ENCODE measurements at regions not wholly inside any gene's neighbourhood (a gene's known extent, or its start where the extent isn't known, plus 50 kb on each side); places are given as distances from the start of the nearest gene placed in this dataset.

DNA sequence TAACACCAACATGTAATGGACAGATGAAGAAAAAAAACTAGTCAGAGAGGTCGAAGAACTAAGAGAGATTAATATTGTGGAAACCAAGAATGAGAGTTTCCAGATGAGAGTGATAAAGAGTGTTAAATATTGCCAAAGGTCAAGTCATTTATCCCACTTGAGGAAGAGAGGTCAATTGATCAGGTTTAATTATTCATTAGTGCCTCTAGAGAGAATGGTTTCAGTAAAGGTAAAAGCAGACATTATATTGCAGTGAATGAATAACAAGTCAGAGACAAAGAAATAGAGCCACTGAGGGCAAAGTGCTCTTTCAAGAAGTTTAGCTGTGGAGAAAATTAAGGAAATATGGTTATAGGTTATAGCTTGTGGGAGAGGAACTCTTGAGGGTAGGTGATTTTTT lies 263.1 kb downstream of the GUCY2F start:
- no peak for ATAC-seq
- no peak for DNase-seq (ENCODE audit: low read depth, low spot score)
- H3K36me3 ChIP-seq (ENCODE audit: control insufficient read depth, insufficient read depth, low read length), result no peaks in the 10 kb centered on the region
- H3K9me3 ChIP-seq (ENCODE audit: control insufficient read depth, insufficient read depth, low read depth, low read length), result 0 out of 2 replicates have a peak, but pooled peaks cover 2% of the 10 kb centered on the region
- CTCF ChIA-PET, result no interaction called here
- no peak overlapping the region for H3K4me3 ChIP-seq (ENCODE audit: low read depth in 2 of 2, low read length in 2 of 2)
- no peak overlapping the region for H3K27ac ChIP-seq (ENCODE audit: low read length)
- H3K4me1 ChIP-seq (ENCODE audit: control insufficient read depth, insufficient read depth, low read length), result no peaks in the 10 kb centered on the region
- no peaks in the 10 kb centered on the region for H3K27me3 ChIP-seq (ENCODE audit: control insufficient read depth, insufficient read depth, low read length)
- in situ Hi-C loops (cut with HindIII; ENCODE audit: low pct_unique_long_range_greater_than_20kb, low sequenced_read_pairs), result no loop called here
- BruUV-seq (replicated peaks), result no TSS peak
- intact Hi-C loops (cut with micrococcal nuclease; ENCODE audit: unreplicated experiment), result no loop called here
- TF ChIP-seq SIN3A (IDR thresholded peaks at IDR 0.05; ENCODE audit: borderline replicate concordance, insufficient read depth, low read depth, low read length), result no peak
- POLR2A ChIA-PET, result no interaction called here

DNA sequence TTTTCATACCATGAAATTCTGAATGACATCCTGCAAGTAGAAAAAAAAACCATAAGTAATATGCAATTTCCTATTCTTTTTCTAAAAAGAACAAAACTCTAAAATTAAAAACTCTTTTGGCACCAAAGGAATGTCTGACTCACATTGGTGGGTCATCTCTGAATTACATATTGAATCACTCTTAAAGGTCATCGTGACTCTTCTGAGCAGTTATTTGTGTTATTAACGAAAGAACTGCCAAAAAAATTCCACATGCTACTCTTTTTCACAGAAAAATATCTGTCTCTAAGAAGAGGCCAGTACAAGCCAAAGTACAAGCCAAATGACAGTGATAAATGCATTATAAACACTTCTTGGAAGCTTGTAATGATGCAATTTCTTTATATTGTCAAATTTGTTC lies 282.2 kb downstream of the GUCY2F start:
- H3K4me3 ChIP-seq (ENCODE audit: low read depth in 2 of 2, low read length in 2 of 2), result no peak overlapping the region

DNA sequence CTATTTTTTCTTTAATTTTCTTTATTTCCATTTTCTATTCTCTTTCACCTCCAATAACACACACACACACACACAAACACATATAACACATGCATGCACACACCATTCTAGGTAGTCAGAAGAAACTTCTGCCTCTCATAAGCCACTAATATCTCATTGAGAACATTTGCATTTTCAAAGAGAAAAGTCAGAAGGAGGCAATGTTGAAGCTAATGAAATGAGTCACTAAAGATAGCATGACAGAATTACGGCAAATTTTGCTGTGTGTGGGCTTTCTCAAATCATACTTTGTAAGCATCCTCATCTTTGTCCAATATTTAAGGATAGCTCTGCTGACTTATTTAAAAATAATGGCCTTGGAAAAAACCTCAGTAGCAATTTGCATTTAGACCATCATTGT lies 291.3 kb downstream of the GUCY2F start:
- intact Hi-C loops (cut with micrococcal nuclease; ENCODE audit: unreplicated experiment), result no loop called here
- Histone ChIP-seq H3K36me3 (ENCODE audit: control insufficient read depth, insufficient read depth, low read length) (no peaks in the 10 kb centered on the region), H3K9me3 (ENCODE audit: control insufficient read depth, insufficient read depth, low read depth, low read length) (no peaks in the 10 kb centered on the region), H3K4me1 (ENCODE audit: control insufficient read depth, insufficient read depth, low read length) (no peaks in the 10 kb centered on the region), H3K4me3 (ENCODE audit: low read depth in 2 of 2, low read length in 2 of 2) (no peak overlapping the region), H3K27ac (ENCODE audit: low read length) (no peak overlapping the region), H3K27me3 (ENCODE audit: control insufficient read depth, insufficient read depth, low read length) (no peaks in the 10 kb centered on the region)
- no peak for TF ChIP-seq SIN3A (IDR thresholded peaks at IDR 0.05; ENCODE audit: borderline replicate concordance, insufficient read depth, low read depth, low read length)
- no peak for TF ChIP-seq TCF7L2 (IDR thresholded peaks at IDR 0.05; ENCODE audit: low read depth, low read length)
- TF ChIP-seq POLR2AphosphoS5 (IDR thresholded peaks at IDR 0.05; ENCODE audit: low read depth, low read length), result no peak
- TF ChIP-seq, protein P1, sequence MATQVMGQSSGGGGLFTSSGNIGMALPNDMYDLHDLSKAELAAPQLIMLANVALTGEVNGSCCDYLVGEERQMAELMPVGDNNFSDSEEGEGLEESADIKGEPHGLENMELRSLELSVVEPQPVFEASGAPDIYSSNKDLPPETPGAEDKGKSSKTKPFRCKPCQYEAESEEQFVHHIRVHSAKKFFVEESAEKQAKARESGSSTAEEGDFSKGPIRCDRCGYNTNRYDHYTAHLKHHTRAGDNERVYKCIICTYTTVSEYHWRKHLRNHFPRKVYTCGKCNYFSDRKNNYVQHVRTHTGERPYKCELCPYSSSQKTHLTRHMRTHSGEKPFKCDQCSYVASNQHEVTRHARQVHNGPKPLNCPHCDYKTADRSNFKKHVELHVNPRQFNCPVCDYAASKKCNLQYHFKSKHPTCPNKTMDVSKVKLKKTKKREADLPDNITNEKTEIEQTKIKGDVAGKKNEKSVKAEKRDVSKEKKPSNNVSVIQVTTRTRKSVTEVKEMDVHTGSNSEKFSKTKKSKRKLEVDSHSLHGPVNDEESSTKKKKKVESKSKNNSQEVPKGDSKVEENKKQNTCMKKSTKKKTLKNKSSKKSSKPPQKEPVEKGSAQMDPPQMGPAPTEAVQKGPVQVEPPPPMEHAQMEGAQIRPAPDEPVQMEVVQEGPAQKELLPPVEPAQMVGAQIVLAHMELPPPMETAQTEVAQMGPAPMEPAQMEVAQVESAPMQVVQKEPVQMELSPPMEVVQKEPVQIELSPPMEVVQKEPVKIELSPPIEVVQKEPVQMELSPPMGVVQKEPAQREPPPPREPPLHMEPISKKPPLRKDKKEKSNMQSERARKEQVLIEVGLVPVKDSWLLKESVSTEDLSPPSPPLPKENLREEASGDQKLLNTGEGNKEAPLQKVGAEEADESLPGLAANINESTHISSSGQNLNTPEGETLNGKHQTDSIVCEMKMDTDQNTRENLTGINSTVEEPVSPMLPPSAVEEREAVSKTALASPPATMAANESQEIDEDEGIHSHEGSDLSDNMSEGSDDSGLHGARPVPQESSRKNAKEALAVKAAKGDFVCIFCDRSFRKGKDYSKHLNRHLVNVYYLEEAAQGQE (IDR thresholded peaks at IDR 0.05; ENCODE audit: insufficient read depth in 1 of 2, low read depth in 2 of 2, low read length in 1 of 2), result no peak
- TF ChIP-seq, protein P2, sequence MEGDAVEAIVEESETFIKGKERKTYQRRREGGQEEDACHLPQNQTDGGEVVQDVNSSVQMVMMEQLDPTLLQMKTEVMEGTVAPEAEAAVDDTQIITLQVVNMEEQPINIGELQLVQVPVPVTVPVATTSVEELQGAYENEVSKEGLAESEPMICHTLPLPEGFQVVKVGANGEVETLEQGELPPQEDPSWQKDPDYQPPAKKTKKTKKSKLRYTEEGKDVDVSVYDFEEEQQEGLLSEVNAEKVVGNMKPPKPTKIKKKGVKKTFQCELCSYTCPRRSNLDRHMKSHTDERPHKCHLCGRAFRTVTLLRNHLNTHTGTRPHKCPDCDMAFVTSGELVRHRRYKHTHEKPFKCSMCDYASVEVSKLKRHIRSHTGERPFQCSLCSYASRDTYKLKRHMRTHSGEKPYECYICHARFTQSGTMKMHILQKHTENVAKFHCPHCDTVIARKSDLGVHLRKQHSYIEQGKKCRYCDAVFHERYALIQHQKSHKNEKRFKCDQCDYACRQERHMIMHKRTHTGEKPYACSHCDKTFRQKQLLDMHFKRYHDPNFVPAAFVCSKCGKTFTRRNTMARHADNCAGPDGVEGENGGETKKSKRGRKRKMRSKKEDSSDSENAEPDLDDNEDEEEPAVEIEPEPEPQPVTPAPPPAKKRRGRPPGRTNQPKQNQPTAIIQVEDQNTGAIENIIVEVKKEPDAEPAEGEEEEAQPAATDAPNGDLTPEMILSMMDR (IDR thresholded peaks at IDR 0.05), result no peak
- ChIA-PET POLR2A (no interaction called here), CTCF (no interaction called here)
- no peak for ATAC-seq
- in situ Hi-C loops (cut with HindIII; ENCODE audit: low pct_unique_long_range_greater_than_20kb, low sequenced_read_pairs), result no loop called here
- no peak for DNase-seq (ENCODE audit: low read depth, low spot score)
- no TSS peak for BruUV-seq (replicated peaks)

More for the DNA sequence above, 282.2 kb downstream of the GUCY2F start:
- TF ChIP-seq, protein P2 (IDR thresholded peaks at IDR 0.05), result no peak
- no peak for TF ChIP-seq SIN3A (IDR thresholded peaks at IDR 0.05; ENCODE audit: borderline replicate concordance, insufficient read depth, low read depth, low read length)
- no peak for TF ChIP-seq TCF7L2 (IDR thresholded peaks at IDR 0.05; ENCODE audit: low read depth, low read length)
- TF ChIP-seq, protein P1 (IDR thresholded peaks at IDR 0.05; ENCODE audit: insufficient read depth in 1 of 2, low read depth in 2 of 2, low read length in 1 of 2), result no peak
- no peak for TF ChIP-seq POLR2AphosphoS5 (IDR thresholded peaks at IDR 0.05; ENCODE audit: low read depth, low read length)
- in situ Hi-C loops (cut with HindIII; ENCODE audit: low pct_unique_long_range_greater_than_20kb, low sequenced_read_pairs) (no loop called here), intact Hi-C loops (cut with micrococcal nuclease; ENCODE audit: unreplicated experiment) (no loop called here)
- no TSS peak for BruUV-seq (replicated peaks)
- ChIA-PET CTCF (no interaction called here), POLR2A (no interaction called here)
- H3K27ac ChIP-seq (ENCODE audit: low read length), result no peak overlapping the region
- no peaks in the 10 kb centered on the region for H3K4me1 ChIP-seq (ENCODE audit: control insufficient read depth, insufficient read depth, low read length)
- no peak for ATAC-seq
- DNase-seq (ENCODE audit: low read depth, low spot score), result no peak
- no peaks in the 10 kb centered on the region for H3K27me3 ChIP-seq (ENCODE audit: control insufficient read depth, insufficient read depth, low read length)
- H3K36me3 ChIP-seq (ENCODE audit: control insufficient read depth, insufficient read depth, low read length), result no peaks in the 10 kb centered on the region
- H3K9me3 ChIP-seq (ENCODE audit: control insufficient read depth, insufficient read depth, low read depth, low read length), result no peaks in the 10 kb centered on the region

All from Panc1 (cell line).